RWPE1 (cell line): ENCODE measurements at regions not wholly inside any gene's neighbourhood (a gene's known extent, or its start where the extent isn't known, plus 50 kb on each side); places are given as distances from the start of the nearest gene placed in this dataset.

Experiments used
- CTCF ChIA-PET: fragments of 350-600 bp; sonication (Branson Sonifier 250); formaldehyde crosslinking; extraction: SDS; loops from one replicate; lab custom pipeline; 2021; lab: Yijun Ruan, JAX
- POLR2A ChIA-PET: fragments of 400-600 bp; formaldehyde crosslinking; extraction: SDS; loops from one replicate; lab custom pipeline; 2020; ENCODE audit warnings: antibody characterized with exemption; ENCODE audit not compliant: low non-redundant PET; lab: Yijun Ruan, JAX
- DNase-seq: peaks from one replicate; pipeline ENCODE4 v3.0.0; 2012; ENCODE audit warnings: low spot score
- H3K27ac ChIP-seq: fragments of 450-650 bp; 2 replicates; pipeline ENCODE4 v1.5.1; 2017
- CTCF ChIP-seq: fragments of 450-650 bp; conservative IDR thresholded peaks from 2 replicates; pipeline ENCODE4 v1.5.1; 2017; ENCODE audit warnings: low read depth, mild to moderate bottlenecking

GRCh38 chr11:27279460-27279859 is 83.6 kb downstream of the CCDC34 start:
- CTCF ChIA-PET = no interaction called here
- no peak for TF ChIP-seq CTCF
- H3K27ac ChIP-seq = no peak overlapping the region
- POLR2A ChIA-PET = no interaction called here
- DNase-seq = no peak

GRCh38 chr11:27277843-27278242 is 85.2 kb downstream of the CCDC34 start:
- ChIA-PET POLR2A (no interaction called here), CTCF (no interaction called here)
- H3K27ac ChIP-seq = no peak overlapping the region
- no peak for TF ChIP-seq CTCF
- no peak for DNase-seq

GRCh38 chr11:27276141-27276540 is 86.9 kb downstream of the CCDC34 start:
- H3K27ac ChIP-seq = no peak overlapping the region
- no peak for DNase-seq
- POLR2A ChIA-PET = no interaction called here
- no peak for TF ChIP-seq CTCF
- CTCF ChIA-PET = no interaction called here

GRCh38 chr11:27274854-27275395 is 88.1 kb downstream of the CCDC34 start:
- no peak for TF ChIP-seq CTCF
- ChIA-PET POLR2A (no interaction called here), CTCF (no interaction called here)
- H3K27ac ChIP-seq = no peak overlapping the region
- no peak for DNase-seq

GRCh38 chr11:27266125-27266524 is 96.9 kb downstream of the CCDC34 start:
- no peak overlapping the region for H3K27ac ChIP-seq
- no peak for DNase-seq
- ChIA-PET CTCF (interaction anchor here (0.7 kb wide), 1 partner anchor 142 kb away, joined by 3 read pairs; no protein-coding TSS in a partner anchor), POLR2A (no interaction called here)
- no peak for TF ChIP-seq CTCF

GRCh38 chr11:27263986-27264385 is 99.0 kb downstream of the CCDC34 start:
- CTCF ChIA-PET = interaction anchor here (0.5 to 0.7 kb wide), 2 partner anchors 21 to 1594 kb away, joined by 3 read pairs; no protein-coding TSS in a partner anchor
- no peak overlapping the region for H3K27ac ChIP-seq
- TF ChIP-seq CTCF = no peak

More at GRCh38 chr11:27263986-27264385, 99.0 kb downstream of the CCDC34 start:
- POLR2A ChIA-PET = no interaction called here
- no peak for DNase-seq
